IPS DF 6.9 (cell line): ENCODE measurements at regions not wholly inside any gene's neighbourhood (a gene's known extent, or its start where the extent isn't known, plus 50 kb on each side); places are given as distances from the start of the nearest gene placed in this dataset.
A peak's percentile ranks its signal among the peaks of the same experiment; 100 is the strongest.

Experiments
- DNase-seq: peaks from one replicate; pipeline ENCODE4 v3.0.0-alpha.2; 2013; ENCODE audit warnings: low read depth, low spot score
- H3K27ac ChIP-seq: one replicate; pipeline ENCODE4 v1.5.1; 2013; ENCODE audit warnings: low read length, control low read depth
- H3K27me3 ChIP-seq: 2 replicates; pipeline ENCODE4 v1.6.1; 2013; ENCODE audit warnings: mild to moderate bottlenecking, low read length; ENCODE audit not compliant: control insufficient read depth, insufficient read depth
- H3K36me3 ChIP-seq: 2 replicates; pipeline ENCODE4 v1.6.1; 2013; ENCODE audit warnings: low read length; ENCODE audit not compliant: control insufficient read depth, insufficient read depth
- H3K4me1 ChIP-seq: 2 replicates; pipeline ENCODE4 v1.6.1; 2013; ENCODE audit warnings: low read length; ENCODE audit not compliant: control insufficient read depth, insufficient read depth
- H3K4me3 ChIP-seq: 2 replicates; pipeline ENCODE4 v1.5.1; 2013; ENCODE audit warnings: mild to moderate bottlenecking, low read length
- H3K9me3 ChIP-seq: 2 replicates; pipeline ENCODE4 v1.6.1; 2013; ENCODE audit warnings: low read length, inconsistent platforms; ENCODE audit not compliant: control insufficient read depth, insufficient read depth
- WGBS: extraction: QIAGEN DNeasy Blood & Tissue Kit; methylation state at CpG from one replicate; pipeline ENCODE4 v1.1.7; 2013; ENCODE audit warnings: mixed read lengths, missing lambda C conversion rate; ENCODE audit not compliant: insufficient read length, insufficient coverage; 5-methylcytosine and 5-hydroxymethylcytosine counted together

DNA sequence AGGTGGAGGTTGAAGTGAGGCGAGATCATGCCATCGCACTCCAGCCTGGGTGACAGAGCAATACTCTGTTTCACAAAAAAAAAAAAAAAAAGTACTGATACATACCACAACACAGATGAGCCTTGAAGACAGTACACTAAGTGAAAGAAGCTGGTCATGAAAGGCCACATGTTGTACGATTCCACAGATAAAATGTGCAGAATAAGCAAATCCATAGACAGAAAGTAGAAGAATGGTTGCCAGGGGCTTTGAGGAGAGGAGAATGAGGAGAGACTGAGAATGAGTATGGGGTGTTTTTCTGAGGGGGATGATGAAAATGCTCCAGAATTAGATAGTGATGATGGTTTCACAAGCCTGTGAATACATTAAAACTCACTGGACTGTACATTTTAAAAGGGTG, 155.6 kb upstream of the PSMD7 start:
- WGBS, result no CpG with 5 or more reads among the region's 3 CpGs
- no peaks in the 10 kb centered on the region for H3K36me3 ChIP-seq

DNA sequence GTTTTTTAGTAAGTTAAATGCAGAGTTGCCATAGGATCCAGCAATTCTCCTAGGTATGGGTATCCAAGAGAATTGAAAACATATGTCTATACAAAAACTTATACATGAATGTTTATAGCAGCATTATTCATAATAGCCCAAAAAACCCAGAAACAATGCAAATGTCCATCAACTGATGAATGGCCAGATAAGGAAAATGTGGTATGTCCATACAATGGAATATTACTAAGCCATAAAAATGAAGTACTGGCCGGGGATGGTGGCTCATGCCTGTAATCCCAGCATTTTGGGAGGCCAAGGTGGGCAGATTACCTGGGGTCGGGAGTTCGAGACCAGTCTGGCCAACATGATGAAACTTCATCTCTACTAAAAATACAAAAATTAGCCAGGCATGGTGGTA, 156.1 kb upstream of the PSMD7 start:
- H3K27ac ChIP-seq, result no peak overlapping the region
- DNase-seq, result no peak
- no peaks in the 10 kb centered on the region for H3K27me3 ChIP-seq
- WGBS, result no CpG with 5 or more reads among the region's 3 CpGs
- no peaks in the 10 kb centered on the region; the same call in 1 of the 2 replicates for H3K4me1 ChIP-seq
- H3K36me3 ChIP-seq, result no peaks in the 10 kb centered on the region
- no peaks in the 10 kb centered on the region for H3K9me3 ChIP-seq
- H3K4me3 ChIP-seq, result no peak overlapping the region

More for the DNA sequence above, 155.6 kb upstream of the PSMD7 start:
- Histone ChIP-seq H3K4me1 (no peaks in the 10 kb centered on the region; the same call in 1 of the 2 replicates), H3K4me3 (no peak overlapping the region), H3K27ac (no peak overlapping the region), H3K27me3 (no peaks in the 10 kb centered on the region), H3K9me3 (no peaks in the 10 kb centered on the region)
- no peak for DNase-seq

DNA sequence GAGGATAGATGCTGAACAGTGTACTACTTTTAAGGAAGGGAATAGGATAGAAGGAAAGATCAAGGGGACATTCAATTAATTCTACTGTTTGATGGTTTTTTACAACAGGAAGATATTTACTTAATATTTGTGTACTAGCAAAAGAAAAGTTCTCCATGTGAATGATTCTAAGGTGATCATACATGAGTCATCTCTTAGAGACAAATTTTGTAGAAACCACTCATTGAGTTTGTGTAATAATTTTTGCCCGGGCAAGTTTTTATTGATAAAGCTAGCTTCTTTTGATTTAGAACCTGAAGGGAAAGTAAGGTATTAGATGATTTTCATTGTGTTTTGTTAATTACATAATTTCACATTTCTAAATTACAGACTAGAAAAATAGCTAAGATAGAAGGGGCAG, 172.8 kb upstream of the PSMD7 start:
- Histone ChIP-seq H3K36me3 (no peaks in the 10 kb centered on the region), H3K27ac (no peak overlapping the region), H3K4me1 (no peaks in the 10 kb centered on the region), H3K4me3 (no peak overlapping the region), H3K9me3 (no peaks in the 10 kb centered on the region), H3K27me3 (no peaks in the 10 kb centered on the region)
- no CpG with 5 or more reads among the region's 1 CpG for WGBS
- no peak for DNase-seq

DNA sequence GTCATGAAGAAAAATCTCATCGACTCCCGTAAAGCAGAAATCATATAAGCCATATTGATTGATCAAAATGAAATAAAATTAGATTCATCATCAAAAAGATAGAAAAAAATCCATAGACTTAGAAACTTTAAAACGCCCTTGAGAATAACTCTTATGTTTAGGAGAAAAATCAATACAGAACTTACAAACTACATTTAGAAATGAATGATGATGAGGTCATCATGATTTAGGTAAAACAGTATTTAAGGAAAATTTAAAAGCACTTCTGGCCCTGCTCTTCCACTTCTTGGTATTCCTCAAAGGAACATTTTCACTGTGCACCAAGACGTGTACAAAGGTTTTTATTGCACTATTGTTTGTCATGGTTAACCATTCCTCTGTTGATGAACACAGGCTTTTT, 173.4 kb upstream of the PSMD7 start:
- Histone ChIP-seq H3K4me1 (no peaks in the 10 kb centered on the region; the same call in 1 of the 2 replicates), H3K27ac (no peak overlapping the region), H3K9me3 (no peaks in the 10 kb centered on the region), H3K27me3 (no peaks in the 10 kb centered on the region), H3K4me3 (no peak overlapping the region), H3K36me3 (no peaks in the 10 kb centered on the region)
- no peak for DNase-seq
- no CpG with 5 or more reads among the region's 4 CpGs for WGBS

DNA sequence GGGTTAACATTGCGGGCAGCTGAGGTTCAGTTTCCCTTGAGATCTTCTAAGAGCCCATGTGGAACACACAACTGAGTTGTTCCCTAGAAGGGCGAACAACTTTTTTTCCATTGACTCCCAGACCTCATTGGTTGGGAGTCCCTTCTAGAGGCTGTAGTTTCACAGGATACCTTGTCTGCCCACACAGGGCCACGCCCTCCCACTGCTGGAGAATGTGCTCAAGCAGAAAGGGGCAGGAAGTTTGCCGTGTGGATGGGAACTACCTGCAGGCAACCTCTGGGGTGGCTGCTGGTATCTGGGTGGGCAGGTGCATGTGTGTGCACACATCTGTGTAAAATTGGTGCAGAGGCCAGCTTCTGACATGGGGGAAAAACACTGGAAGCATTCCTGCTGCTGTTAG, 178.8 kb upstream of the PSMD7 start:
- H3K4me1 ChIP-seq, result no peaks in the 10 kb centered on the region; the same call in 1 of the 2 replicates
- H3K9me3 ChIP-seq, result no peaks in the 10 kb centered on the region
- no peak overlapping the region; the same call in 1 of the 2 replicates for H3K4me3 ChIP-seq
- DNase-seq, result no peak
- H3K27me3 ChIP-seq, result no peaks in the 10 kb centered on the region
- no CpG with 5 or more reads among the region's 4 CpGs for WGBS
- no peaks in the 10 kb centered on the region for H3K36me3 ChIP-seq
- H3K27ac ChIP-seq, result no peak overlapping the region

DNA sequence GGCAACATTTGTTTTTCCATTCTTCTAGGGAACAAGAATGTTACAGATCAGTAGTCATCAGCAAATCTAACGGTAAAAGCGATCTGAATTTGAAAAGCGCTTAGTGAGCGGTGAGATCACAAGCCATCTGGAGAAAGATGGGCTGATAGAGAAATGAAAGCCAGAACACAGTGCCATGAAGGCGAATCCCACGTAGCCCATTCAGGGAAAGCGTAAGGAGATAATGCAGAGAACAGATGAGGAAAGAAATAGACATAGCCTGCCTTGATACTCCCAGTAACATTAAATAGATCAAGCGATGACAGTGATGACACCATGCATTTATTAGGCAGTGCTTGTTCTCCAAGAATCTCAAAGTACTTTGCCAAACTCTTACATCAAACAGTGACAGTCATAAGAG, 183.1 kb upstream of the PSMD7 start:
- DNase-seq, result no peak
- no CpG with 5 or more reads among the region's 8 CpGs for WGBS
- H3K4me1 ChIP-seq, result no peaks in the 10 kb centered on the region; the same call in 1 of the 2 replicates

DNA sequence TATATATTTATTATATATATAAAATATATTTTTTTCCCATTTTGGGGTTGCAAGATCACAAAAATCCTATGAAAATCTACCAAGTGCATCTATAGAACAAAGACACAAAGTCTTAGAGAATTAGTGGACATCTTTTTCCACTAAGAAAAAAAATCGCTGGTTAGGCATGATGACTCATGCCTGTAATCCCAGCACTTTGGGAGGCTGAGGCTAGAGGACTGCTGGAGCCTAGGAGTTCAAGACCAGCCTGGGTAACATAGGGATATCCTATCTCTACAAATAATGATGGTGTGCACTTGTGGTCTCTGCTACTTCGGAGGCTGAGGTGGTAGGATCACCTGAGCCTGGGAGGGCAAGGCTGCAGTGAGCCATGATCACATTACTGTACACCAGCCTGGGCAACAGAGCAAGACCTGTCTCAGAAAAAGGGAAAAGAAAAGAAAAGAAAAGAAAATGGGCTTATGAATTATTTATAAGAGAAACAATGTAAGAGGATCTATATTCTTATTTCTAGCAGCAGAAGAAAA, 185.1 kb upstream of the PSMD7 start:
- no peak for DNase-seq
- Histone ChIP-seq H3K9me3 (no peaks in the 10 kb centered on the region), H3K27ac (no peak overlapping the region), H3K27me3 (no peaks in the 10 kb centered on the region), H3K4me1 (peaks cover 3% of the 10 kb centered on the region; the same call in 1 of the 2 replicates), H3K4me3 (no peak overlapping the region), H3K36me3 (no peaks in the 10 kb centered on the region)
- WGBS, result no CpG with 5 or more reads among the region's 2 CpGs

More for the DNA sequence above, 183.1 kb upstream of the PSMD7 start:
- Histone ChIP-seq H3K27ac (no peak overlapping the region), H3K36me3 (no peaks in the 10 kb centered on the region), H3K9me3 (no peaks in the 10 kb centered on the region), H3K27me3 (no peaks in the 10 kb centered on the region), H3K4me3 (no peak overlapping the region)

DNA sequence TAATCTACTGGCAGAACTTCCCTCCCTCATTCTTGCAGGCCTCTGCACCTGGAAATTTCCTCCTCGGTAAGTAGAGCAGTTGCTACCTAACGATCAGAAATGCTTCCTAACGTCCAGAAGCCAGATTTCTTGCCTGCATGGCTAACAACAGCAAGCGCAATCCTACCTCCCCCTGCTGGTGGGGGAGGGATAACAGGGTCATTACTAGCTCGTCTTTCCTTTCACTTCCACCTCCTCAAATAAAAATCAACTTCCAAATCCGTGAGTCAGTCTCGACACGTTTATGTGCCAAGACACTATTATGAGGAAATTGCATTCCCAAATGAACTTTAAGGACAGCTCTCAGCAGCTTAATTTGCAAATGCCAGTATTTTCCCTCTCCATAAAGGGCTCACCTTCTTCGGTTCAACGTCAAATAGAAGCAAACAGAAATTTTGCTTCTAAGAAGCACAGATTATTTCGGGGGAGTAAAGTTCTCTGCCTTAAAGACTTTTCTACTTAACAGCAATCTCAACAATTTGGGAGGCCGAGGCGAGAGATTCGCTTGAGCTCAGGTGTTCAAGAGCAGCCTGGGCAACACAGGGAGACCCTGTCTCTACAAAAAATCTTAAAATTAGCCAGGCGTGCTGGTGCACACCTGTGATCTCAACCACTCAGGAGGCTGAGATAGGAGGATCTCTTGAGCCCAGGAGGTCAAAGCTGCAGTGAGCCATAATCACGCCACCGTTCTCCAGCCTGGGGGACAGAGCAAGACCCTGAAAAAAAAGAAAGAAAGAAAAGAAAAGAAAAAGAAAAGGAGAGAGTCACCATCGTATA, 188.6 kb upstream of the PSMD7 start:
- peak; percentile 87 for DNase-seq
- no peaks in the 10 kb centered on the region for H3K9me3 ChIP-seq
- H3K27ac ChIP-seq, result no peak overlapping the region
- H3K4me1 ChIP-seq, result peaks cover 3% of the 10 kb centered on the region; the same call in 1 of the 2 replicates
- no peaks in the 10 kb centered on the region for H3K36me3 ChIP-seq
- WGBS, result no CpG with 5 or more reads among the region's 18 CpGs
- H3K27me3 ChIP-seq, result no peaks in the 10 kb centered on the region
- no peak overlapping the region for H3K4me3 ChIP-seq

DNA sequence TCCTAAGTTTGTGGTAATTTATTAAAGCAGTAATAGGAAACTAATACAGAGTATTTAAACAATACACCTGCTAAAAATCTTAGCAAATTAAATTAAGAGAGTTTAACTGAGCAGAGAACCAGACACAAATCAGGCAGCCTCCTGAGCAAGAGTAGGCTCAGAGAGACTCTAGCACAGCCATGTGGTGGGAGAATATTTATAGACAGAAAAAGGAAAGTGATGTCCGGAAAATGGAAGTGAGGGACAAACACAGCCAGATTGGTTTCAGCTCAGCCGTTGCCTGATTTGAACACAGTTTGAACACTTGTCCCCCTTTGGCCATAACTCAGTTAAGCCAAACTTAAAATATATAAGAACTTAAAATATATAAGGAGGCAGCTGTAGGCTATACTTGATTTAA, 192.6 kb upstream of the PSMD7 start:
- no CpG with 5 or more reads among the region's 2 CpGs for WGBS
- Histone ChIP-seq H3K4me3 (no peak overlapping the region), H3K9me3 (no peaks in the 10 kb centered on the region), H3K36me3 (no peaks in the 10 kb centered on the region), H3K27ac (no peak overlapping the region), H3K4me1 (peaks cover 4% of the 10 kb centered on the region; the same call in 1 of the 2 replicates), H3K27me3 (no peaks in the 10 kb centered on the region)
- no peak for DNase-seq

DNA sequence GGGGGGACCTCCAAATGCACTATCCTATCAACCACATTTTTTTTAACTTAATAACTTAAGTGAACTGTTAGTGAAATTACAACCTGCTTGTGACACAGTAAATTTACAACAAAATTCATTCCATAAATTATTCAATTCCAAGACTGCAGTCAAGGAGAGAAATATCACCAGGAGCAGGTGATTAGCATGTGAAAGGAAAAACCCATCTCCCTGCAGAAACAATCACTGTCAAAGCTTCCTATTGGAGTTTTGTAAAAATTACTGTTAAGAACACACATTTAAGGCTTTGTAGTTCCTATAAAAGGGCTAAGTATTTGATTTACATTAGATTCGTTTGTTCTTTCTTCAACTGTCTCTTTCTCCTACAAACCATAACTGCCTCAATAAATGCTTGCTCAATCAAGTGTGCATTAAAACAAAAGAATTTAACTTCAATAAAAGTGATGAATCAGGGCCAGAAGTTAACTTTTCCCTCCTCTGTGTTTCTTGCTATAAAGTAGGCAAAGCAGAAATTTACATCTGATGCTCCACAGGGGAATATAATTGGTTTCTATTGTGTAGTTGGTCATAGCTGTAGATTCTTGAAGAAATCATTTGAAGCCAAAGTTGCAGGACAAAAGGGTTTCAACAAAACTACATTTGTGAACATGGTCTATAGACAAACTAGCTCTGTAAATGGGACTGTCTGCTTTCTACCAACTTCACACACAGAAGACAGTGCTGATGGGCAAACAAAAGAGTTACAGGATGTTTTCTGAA, 195.1 kb upstream of the PSMD7 start:
- no peaks in the 10 kb centered on the region for H3K27me3 ChIP-seq
- WGBS, result no CpG with 5 or more reads among the region's 1 CpG
- H3K4me3 ChIP-seq, result no peak overlapping the region
- no peaks in the 10 kb centered on the region for H3K36me3 ChIP-seq
- H3K9me3 ChIP-seq, result no peaks in the 10 kb centered on the region
- H3K4me1 ChIP-seq, result peaks cover 1% of the 10 kb centered on the region; the same call in 1 of the 2 replicates
- H3K27ac ChIP-seq, result no peak overlapping the region
- DNase-seq, result no peak
